ENCODE measurements at regions not wholly inside any gene's neighbourhood (a gene's known extent, or its start where the extent isn't known, plus 50 kb on each side); places are given as distances from the start of the nearest gene placed in this dataset.

GRCh38 chr11:12315024-12315423 lies 62.3 kb upstream of the PARVA start:
- DNase-seq, result no peak
- intact Hi-C loops (cut with DNase I), result no loop called here

GRCh38 chr11:12316432-12316831 lies 60.9 kb upstream of the PARVA start:
- DNase-seq, result no peak
- intact Hi-C loops (cut with DNase I), result no loop called here

- peak in 1 of 10 donors; percentile 15 for DNase-seq
- intact Hi-C loops (cut with DNase I), result no loop called here
Measured at GRCh38 chr11:12318791-12319438, 58.5 kb upstream of the PARVA start.

DNA sequence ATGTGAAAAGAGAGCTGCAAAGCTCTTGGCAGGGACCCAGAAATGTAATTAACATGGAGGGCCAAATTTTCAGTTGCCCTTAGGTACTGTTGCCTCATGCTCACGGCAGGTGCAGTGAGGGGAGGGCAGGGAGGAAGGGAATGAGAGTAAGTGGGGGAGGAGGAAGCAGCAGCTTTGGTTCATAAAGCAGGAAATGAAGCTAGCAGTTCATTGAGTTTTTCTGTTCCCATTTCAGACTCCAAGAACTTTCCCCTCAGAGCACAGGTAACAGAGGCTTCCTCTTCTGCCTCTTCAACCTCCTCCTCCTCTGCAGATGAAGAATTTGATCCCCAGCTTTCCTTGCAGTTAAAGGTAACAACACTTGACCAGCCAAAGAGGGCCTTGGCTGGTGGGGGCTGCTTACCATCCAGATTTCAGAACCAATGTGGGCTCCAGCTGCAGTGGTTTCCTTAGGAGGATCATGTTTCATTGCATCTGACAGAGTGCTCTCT lies 57.9 kb upstream of the PARVA start:
- no peak for DNase-seq
- intact Hi-C loops (cut with DNase I), result no loop called here

DNA sequence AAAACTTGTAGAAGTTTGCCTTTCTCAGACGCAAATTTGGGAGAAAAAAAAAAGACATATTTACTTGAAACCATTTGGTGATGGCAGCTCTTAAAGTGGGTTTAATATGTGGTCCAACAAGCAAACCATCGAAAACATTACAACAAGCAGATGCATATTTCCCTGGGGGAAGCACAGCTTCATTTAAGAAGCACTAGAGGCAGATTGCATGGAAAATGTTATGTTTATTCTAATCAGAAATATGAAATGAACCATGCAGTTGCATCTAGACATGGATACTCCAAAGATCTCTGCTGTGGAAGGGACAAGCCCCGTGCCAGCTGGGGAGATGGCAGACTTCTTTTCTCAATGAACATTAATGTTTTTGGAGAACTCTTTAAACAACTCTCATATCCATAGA lies 57.4 kb upstream of the PARVA start:
- intact Hi-C loops (cut with DNase I), result no loop called here
- DNase-seq, result no peak

- intact Hi-C loops (cut with DNase I), result no loop called here
- DNase-seq, result no peak
Measured at GRCh38 chr11:12321217-12321937, 56.0 kb upstream of the PARVA start.

DNA sequence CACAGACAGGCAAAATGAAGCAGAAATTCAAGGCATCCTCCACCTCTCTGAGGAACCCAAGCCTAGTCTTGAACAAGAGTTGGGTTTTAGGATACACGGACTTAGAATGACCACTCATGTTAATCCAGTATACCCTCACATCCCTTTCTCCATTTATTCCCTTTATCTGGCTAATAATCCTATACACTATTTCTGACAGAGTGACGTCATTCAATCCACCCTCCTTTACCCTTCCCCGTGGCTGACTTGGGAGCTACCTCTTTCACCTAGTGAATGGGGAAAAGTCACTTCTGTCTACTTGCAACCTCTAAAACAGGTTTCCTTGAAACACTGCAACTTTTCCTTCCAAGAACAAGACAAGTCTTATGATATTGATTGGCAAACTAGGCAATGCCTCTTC lies 52.8 kb upstream of the PARVA start:
- intact Hi-C loops (cut with DNase I), result no loop called here
- no peak for DNase-seq

All from posterior cingulate gyrus (tissue), 11 donors.